NCI-H1105 treated with DMSO at 0.1 percent for 48 hours (cell line): ENCODE measurements at regions not wholly inside any gene's neighbourhood (a gene's known extent, or its start where the extent isn't known, plus 50 kb on each side); places are given as distances from the start of the nearest gene placed in this dataset.
"Not testable (repeated sequence)": the region's sequence is repeated elsewhere in the genome, so short reads cannot be mapped to it uniquely, and the experiment has no call there.

ENCODE experiments used
- DNase-seq: peaks from one replicate; lab custom pipeline; 2025; lab: John Stamatoyannopoulos, UW

DNA sequence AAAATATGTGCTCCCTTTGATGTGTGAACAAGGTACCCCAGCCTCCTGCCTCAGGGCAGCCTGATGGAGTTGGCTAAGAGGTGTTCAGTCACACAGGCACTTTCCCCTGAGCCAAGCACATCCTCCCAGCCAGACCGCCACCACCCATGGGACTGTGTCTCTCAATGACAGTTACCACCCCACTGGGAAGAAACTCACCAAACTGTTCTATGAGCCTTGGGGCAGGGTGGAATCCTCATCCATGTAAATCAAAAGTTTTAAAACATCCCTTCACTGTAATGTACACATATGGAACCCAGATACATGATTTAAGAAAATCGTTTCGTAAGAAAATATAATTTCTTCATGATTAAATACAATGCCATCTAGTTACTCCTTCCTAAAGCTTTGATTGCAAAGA lies 138.4 kb upstream of the LSM14A start:
- DNase-seq = no peak

DNA sequence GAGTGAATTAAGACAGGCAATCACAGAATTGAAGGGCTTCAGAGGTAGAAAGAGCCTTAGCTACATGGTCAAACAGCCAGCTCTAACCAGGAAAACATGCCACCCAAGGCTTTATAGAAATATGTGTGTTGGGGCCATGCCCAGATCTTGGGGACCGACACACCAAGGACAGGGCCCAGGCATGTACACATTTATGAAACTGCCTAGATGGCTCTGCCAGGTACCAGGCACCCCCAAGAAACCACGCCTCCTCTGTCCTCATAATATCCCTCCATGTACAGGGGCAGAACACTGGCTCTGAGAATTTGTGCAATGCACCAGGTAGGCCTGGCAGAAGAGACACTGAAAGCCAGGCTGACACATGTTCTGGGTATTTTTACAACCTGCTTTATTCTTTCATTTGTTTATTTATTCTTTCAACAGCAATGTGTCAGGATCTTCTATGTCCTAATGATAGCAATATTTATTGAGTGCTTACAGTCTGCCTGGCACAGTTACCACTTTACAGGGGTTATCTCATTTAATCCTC lies 137.9 kb upstream of the LSM14A start:
- DNase-seq = no peak

DNA sequence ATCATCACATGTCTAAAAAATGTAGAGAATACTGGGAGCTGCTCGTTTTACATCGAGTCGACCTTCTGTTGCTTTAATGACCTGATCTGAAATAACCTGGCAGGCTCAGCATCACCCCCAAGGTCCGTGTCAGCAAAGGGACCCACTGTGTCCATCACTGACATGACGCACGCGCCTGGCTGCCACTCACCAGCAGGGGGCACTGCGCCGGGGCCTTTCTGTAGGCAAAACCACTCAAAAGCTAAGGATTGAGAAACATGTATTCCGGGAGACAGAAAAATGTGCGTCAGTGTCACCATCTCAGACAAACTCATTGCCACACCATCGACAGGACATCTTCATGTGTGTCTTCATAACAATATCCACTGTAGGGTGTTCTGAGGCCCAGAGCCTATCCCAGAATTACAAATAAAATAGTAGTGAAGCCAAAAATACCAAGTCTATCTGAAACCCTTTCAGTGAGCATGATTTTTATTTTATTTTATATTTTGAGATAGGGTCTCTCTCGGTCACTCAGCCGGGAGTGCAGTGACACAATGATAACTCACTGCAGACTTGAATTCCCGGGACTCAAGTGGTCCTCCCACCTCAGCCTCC lies 130.3 kb upstream of the LSM14A start:
- DNase-seq = no peak

DNA sequence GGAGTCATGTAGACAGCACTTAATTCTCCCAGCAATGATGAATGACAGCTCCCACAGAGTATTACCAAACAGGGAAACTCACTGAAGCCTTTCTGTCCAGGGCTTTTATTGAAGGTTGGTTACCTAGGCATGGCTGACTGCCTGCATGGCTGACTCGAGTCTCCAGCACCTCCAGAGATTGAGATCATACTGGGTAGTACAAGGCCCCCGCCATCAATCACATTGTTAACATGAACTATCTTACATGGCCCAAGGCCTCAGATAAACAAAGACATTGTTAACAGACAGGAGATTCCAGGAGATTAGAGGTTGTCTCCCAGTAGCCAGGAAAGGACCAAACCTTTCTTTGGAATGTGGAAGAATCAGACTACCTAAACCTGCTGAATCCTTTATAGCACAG lies 128.3 kb upstream of the LSM14A start:
- DNase-seq = no peak

DNA sequence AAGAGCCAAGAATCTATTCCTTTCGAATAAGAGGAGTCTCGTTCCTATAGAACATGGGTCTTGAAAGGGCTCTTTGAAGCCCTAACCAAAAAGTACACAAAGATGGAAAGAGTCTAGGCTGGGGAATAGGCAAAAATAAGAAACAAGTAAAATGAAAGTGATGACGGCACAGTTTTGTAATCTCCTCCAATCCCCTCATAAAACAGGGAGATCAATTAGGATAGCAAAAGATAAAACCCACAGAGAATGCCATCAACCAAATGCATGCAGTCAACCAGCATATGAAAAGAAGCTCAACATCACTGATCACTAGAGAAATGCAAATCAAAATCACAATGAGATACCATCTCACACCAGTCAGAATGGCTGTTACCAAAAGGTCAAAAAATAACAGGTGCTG lies 122.4 kb upstream of the LSM14A start:
- no peak for DNase-seq

DNA sequence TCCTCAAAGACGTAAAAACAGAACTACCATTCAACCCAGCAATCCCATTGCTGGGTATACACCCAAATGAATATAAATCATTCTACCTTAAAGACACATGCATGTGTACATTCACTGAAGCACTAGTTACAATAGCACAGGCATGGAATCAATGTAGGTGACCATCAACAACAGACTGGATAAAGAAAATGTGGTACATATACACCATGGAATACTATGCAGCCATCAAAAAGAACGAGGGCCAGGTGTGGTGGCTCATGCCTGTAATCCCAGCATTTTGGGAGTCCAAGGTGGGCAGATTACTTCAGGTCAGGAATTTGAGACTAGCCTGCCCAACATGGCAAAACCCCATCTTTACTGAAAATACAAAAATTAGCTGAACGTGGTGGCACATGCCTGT lies 121.9 kb upstream of the LSM14A start:
- not testable (repeated sequence) for DNase-seq

DNA sequence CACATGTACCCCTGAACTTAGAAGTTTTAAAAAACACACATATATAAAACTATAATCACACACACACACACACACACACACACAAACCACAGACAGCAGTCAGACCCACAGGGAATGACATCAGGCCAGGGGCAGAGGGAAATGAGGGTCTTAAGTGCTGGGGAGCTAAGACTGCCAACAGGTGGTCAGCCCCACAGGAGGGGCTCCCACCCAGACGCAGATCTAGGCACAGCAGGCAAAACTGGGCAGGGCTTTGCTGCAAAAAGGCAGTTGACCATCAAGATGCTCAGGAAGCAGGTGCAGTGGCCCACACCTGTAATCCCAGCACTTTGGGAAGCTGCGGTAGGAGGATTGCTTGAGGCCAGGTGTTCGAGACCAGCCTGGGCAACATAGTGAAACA lies 121.0 kb upstream of the LSM14A start:
- DNase-seq = no peak

DNA sequence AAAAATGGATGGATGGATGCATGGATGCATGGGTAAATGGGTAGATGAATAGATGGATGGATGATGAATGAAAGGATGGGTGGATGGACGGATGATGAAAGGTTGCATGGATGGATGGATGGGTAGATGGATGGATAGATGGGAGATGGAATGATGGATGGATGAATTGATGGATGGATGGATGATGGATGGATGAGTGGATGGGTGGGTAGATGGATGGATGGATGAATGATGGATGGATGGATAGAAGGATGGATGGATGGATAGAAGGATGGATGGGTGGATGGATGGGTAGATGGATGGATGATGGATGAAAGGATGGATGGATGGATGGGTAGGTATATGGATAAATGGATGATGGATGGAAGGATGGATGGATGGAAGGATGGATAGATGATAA lies 115.1 kb upstream of the LSM14A start:
- DNase-seq = no peak

DNA sequence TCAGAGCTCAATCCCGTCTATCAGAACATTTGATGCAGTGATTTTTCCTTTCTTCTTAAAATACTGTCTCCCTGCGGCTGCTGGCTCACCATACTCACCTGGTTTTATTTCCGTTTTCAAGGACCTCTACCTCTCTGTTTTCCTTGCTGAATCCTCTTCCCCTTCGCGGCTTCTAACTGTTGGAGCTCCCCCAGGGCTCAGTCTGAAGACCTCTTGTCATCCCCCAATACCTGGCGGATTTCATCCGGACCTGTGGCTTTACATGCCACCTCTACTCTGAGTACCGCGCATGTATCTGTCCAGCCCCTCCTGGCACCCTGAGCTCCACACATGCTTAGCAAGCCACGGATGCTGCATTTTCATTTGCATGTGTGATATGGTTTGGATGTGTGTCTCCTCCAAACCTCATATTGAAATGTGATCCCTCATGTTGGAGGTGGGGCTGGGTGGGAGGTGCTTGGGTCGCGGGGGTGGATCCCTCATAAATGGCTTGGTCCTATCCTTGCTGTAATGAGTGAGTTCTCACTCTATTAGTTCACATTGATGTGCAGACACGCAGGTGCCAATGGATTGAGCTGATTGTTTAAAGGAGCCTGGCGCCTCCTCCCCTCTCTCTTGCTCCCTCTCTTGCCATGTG lies 106.2 kb upstream of the LSM14A start:
- DNase-seq = no peak

DNA sequence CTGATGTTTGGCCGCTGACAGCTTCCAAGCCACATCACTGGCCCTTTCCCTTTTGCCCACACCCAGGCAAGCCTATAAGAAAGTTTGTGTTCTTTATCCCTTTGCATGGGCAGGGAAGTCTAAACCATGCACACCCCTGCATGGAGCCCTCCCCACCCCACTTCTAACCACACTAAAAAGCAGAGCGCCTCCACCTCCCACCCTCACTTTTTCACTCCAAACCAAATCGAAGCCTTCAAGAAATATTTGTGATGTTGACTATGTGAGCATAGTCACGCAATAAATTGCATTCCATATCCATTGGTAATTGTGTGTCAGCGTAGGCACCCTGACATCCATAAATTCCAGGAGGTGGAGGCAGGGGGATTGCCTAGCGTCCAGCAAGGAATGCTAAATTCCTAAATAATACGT lies 104.4 kb upstream of the LSM14A start:
- no peak for DNase-seq

DNA sequence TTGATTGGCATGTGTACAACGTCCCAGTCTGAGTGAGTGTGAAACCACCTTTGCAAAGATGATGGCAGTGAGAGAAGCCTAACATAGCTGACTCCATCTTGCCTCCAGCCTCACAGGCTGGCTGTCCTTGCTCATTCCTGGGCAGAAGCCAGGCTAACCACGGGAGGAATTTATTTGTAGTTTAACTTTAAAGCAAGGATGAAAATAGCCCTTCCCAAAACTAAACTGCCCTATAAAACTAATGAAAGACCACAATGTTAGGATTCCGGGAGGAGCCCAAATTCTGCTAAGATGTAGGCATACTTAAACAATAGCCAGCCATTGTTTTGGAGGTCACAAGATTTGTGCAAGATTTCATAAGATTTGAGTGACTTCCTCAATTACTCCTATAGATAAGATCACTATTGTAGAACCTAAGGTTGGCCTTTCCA lies 96.6 kb upstream of the LSM14A start:
- DNase-seq = no peak

DNA sequence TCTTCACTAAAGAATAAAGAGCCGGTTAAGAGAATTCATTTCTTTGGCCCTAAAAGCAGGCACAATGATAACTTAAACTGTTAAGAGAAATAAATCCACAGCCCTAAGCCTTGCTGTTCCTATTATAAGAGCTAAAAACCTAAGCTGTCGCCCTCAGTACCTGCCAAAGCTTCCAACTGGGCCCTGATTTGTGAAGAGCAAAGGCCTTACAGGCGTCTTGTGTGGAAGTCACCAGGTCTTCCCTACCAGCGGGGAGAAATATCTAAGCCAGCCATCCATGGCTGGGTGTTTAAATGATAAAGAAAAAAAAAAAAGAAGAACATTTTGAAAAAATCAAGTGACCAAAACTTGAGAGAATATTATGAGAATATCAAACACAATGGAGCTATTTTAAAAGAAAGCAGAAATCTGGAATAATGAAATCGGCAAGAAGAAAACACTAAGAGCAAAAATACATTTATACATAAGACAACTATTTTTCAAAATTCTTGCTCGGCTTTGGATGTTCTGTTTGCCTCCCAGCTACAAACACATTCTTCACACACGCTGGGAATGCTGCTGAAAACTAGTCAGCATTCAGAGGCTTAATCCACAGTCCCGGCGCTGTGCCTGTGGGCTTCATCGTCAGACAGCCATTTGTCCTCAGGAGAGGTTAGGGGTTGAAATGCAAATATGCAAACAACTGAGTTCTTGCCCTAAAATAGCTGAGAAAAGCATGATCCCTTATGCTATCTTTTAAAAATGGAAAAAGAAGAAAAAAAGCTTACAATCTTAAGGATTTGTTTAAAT lies 89.8 kb upstream of the LSM14A start:
- no peak for DNase-seq

DNA sequence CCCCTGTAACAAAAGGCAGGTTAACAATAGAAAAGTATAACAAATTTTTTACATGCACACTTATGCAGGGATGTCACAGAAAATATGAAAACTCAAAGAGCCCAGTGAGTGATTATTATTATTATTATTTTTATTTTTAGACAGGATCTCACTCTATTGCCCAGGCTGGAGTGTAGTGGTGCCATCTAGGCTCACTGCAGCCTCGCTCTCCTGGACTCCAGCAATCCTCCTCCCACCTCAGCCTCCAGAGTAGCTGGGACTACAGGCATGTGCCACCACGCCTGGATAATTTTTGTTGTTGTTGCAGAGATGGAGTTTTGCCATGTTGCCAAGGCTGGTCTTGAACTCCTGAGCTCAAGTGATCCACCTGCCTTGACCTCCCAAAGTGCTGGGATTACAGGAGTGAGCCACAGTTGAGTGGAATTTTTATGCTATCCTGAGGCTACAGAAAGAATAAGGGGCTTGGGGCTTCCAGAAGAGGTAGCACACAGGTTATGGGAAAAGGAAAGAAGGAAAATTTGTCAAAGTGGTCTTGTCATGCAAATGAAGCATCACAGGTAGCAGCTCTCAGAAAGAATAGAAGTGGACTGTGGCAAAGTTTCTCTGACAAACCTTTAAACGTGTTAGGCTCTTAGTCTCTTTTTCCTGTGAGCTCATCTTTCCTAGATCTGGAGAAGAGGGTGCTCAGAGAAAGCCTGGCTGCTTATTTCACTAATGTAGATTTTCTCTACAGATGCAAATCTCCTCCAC lies 87.7 kb upstream of the LSM14A start:
- DNase-seq = no peak

DNA sequence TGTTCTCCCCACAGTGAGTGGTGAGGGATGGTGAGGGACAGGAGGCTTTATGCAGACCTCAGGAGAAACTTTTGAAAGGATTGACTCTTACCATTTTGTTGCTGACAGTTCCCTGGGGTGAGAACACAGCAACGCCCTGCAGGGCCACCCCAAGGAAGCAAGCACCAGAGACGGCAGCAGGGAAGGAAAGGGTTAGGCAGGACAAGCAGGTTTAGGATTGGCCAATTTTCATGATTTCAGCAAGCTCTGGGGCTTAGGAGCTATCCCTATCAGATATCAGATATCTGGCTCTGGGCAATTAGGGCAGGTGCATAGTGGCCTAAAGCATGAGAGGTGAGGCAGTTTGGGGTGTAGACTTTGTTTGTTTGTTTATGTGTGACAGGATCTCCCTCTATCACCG lies 87.0 kb upstream of the LSM14A start:
- DNase-seq = no peak

DNA sequence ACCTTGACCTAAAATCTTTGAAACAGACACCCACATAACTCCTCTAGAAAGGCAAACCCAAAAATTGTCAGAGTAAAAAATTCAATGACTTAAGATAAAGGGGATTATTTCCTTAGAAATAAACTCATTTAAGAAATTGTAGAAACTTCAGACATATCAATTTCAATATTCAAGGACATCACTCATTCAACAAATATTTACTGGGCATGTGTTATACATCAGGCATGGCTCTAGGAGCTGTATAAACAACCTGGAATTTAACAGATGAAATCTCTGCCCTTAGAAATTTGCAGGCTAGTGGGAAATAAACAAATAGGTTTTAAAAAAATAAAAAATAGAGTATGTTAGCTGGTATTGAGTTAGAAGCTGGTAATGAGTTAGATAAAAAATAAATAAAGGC lies 84.0 kb upstream of the LSM14A start:
- DNase-seq = no peak

DNA sequence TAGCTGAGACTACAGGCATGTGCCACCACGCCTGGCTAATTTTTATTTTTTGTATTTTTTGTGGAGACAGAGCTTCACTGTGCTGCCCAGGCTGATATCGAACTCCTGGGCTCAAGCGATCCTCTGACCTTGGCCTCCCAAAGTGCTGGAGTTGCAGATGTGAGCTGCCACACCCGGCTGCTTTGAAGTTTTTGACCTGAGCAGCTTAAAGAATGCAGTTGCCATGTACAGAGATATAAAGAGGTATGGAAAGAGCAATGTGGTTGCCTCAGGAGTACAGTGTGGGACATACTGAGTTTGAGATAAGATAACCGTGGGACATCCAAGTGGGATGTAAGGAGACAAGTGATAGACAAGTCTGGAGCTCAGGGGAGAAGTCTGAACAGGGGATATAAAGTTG lies 82.7 kb upstream of the LSM14A start:
- DNase-seq = no peak

DNA sequence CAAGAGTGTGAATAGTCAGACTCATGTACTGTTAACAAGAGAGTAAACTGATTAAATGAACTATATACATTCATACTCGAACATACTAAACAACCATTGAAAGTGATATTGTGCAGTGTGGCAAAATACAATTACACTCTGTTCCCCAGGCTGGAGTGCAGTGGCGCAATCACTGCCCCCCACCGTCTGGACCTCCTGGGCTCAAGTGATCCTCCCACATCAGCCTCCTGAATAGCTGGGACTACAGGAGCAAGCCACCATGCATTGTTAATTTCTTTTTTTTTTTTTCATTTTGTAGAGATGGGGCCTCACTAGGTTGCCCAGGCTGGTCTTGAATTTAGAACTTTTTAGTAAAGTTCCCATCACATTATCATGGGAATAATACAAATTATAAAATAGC lies 77.3 kb upstream of the LSM14A start:
- no peak for DNase-seq

DNA sequence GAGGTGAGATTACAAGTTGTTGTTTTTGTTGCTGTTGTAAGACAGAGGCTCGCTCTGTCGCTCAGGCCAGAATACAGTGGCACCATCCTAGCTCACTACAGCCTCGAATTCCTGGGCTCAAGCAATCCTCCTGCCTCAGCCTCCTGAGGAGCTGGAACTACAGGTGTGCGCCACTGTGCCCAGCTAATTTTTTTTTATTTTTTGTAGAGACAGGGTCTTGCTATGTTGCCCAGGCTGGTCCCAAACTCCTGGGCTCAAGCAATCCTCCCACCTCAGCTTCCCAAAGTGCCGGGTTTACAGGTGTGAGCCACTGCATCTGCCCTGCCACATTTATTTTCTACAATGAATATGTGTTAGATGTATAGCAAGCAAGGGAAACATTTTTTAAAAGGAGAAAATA lies 76.9 kb upstream of the LSM14A start:
- DNase-seq = not testable (repeated sequence)

DNA sequence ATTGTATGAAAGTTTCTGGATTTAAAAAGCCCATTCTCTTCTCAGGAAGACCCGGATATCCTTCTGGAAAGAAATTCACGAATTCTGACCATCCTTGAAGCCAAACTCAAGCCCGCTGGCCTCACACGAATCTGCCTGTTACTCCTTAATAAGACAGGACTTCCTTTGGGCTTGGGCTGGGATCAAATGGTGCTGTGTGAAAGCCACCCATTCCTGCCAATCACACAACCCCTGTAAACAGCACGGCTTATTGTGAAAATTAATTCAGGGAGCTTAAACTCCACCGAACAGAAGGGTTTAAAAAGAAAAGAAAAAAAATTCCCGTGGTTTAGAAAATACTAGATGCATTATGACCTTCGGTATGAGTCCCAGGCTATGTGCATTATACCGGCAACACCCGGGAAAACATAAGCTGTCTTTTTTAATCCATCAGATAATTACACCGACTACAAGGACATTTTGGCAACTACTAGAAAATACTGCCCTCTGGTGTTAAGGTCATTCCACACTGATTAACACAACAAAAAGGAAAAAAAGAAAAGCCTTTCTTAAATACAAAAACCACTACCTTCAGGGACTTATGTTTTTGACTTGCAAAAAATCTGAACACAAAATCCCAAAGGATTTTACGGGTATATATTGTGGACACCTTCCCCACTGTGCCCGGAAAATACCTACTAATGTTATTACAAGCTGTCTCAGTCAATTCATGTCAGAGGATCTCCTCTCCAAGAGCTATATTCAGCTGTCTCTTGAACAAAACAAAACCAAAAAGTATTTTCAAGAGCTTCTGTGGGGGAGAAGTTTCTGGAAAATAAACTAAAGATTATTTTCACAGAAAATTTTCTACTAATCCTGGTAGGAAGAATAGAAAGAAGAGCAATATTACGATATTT lies 76.0 kb upstream of the LSM14A start:
- DNase-seq = peak; percentile 78

DNA sequence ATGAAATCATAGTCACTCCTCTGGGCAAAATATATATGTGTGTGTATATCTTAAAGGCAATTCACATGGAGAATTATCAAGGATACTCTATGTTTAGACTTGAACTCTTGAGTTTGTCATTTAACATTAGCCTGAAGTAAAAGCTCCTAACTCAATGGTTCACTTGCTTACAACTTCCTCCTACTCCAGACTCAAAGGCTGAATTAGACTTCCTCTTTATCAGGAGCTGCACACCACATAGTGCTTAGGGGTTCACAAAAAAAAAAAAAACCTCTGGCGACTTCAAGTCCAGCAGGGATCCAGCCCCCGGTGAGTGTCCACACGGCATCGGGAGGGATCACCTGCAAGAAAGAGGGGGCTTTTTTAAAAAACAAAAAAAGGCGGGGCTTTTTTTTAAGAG lies 68.2 kb upstream of the LSM14A start:
- DNase-seq = no peak

DNA sequence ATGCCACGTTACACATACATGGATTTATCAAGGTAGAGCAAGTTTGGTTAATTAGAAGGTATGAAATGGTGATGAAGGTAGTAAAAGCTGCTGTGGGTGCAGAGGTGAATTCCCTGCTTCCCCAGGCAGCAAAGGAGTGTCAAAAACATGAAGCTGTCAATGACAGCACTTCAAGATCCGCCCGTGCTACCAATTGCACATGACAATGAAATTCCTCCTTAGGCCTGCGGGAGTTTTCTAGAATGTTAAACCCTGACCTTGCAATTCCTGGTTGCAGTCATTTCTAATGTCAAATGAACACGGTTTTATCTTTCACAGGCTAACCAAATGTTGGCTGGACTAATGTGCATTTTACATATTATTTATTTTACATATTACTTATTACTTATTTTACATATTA lies 67.7 kb upstream of the LSM14A start:
- DNase-seq = no peak
